ENCODE measurements at regions not wholly inside any gene's neighbourhood (a gene's known extent, or its start where the extent isn't known, plus 50 kb on each side); places are given as distances from the start of the nearest gene placed in this dataset.

- no peak overlapping the region for H3K9ac ChIP-seq (ENCODE audit: low read length)
- no peaks in the 10 kb centered on the region for H3K79me2 ChIP-seq (ENCODE audit: control insufficient read depth, insufficient read depth, low read length)
- no peaks in the 10 kb centered on the region for H4K20me1 ChIP-seq (ENCODE audit: control insufficient read depth, insufficient read depth, low read length, poor library complexity, severe bottlenecking)
- no peak overlapping the region for H3K27ac ChIP-seq (ENCODE audit: low read length in 2 of 2)
- H3K4me1 Mint-ChIP-seq: no peaks in the 10 kb centered on the region
- POLR2A ChIA-PET: no interaction called here
- H3K4me1 ChIP-seq (ENCODE audit: control insufficient read depth in 2 of 2, insufficient read depth in 2 of 2, low read length in 2 of 2): no peaks in the 10 kb centered on the region
- no peak overlapping the region for H3K27ac Mint-ChIP-seq
- no peak overlapping the region for H2AFZ ChIP-seq (ENCODE audit: insufficient read depth, low read depth, low read length, poor library complexity, severe bottlenecking)
- H3K27me3 Mint-ChIP-seq: peaks cover 3% of the 10 kb centered on the region
- H3K4me3 ChIP-seq (ENCODE audit: control extremely low read depth in 1 of 5, extremely low read depth in 1 of 5, insufficient read depth in 1 of 5, low read depth in 2 of 5, low read length in 4 of 5): no peak overlapping the region
- H3K4me3 Mint-ChIP-seq: no peak overlapping the region
- H3K4me2 ChIP-seq (replicated peaks; ENCODE audit: low read depth, low read length, poor library complexity, severe bottlenecking): no peak overlapping the region
- H3K9me3 ChIP-seq (ENCODE audit: control extremely low read depth in 1 of 3, control insufficient read depth in 2 of 3, insufficient read depth in 1 of 3, low read length in 2 of 3): peaks cover under 1 to 10% (median 6%) of the 10 kb centered on the region in 3 donors
- WGBS (ENCODE audit: insufficient coverage): no CpG with 5 or more reads among the region's 1 CpG
- TF ChIP-seq EZH2 (IDR thresholded peaks at IDR 0.05; ENCODE audit: borderline replicate concordance, insufficient read depth, low read depth, low read length, poor library complexity, severe bottlenecking): no peak
- TF ChIP-seq, protein P1, sequence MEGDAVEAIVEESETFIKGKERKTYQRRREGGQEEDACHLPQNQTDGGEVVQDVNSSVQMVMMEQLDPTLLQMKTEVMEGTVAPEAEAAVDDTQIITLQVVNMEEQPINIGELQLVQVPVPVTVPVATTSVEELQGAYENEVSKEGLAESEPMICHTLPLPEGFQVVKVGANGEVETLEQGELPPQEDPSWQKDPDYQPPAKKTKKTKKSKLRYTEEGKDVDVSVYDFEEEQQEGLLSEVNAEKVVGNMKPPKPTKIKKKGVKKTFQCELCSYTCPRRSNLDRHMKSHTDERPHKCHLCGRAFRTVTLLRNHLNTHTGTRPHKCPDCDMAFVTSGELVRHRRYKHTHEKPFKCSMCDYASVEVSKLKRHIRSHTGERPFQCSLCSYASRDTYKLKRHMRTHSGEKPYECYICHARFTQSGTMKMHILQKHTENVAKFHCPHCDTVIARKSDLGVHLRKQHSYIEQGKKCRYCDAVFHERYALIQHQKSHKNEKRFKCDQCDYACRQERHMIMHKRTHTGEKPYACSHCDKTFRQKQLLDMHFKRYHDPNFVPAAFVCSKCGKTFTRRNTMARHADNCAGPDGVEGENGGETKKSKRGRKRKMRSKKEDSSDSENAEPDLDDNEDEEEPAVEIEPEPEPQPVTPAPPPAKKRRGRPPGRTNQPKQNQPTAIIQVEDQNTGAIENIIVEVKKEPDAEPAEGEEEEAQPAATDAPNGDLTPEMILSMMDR (IDR thresholded peaks at IDR 0.05): no peak
- intact Hi-C loops (cut with micrococcal nuclease): no loop called here
- no peaks in the 10 kb centered on the region for H3K27me3 ChIP-seq (replicated peaks in 1 of 4; ENCODE audit: control extremely low read depth in 1 of 4, control insufficient read depth in 3 of 4, insufficient read depth in 4 of 4, low read length in 3 of 4)
- no peaks in the 10 kb centered on the region for H3K9me3 Mint-ChIP-seq (ENCODE audit: insufficient read depth)
- ATAC-seq (ENCODE audit: low read depth) (no peak), DNase-seq (no peak)
- CTCF ChIA-PET: no interaction called here
- no peaks in the 10 kb centered on the region for H3K36me3 ChIP-seq (replicated peaks in 1 of 2; ENCODE audit: control extremely low read depth in 1 of 2, control insufficient read depth in 1 of 2, extremely low read depth in 1 of 2, insufficient read depth in 2 of 2, low read length in 1 of 2)
Measured at GRCh38 chr3:16725972-16726371, 120.7 kb upstream of the DAZL start.

DNA sequence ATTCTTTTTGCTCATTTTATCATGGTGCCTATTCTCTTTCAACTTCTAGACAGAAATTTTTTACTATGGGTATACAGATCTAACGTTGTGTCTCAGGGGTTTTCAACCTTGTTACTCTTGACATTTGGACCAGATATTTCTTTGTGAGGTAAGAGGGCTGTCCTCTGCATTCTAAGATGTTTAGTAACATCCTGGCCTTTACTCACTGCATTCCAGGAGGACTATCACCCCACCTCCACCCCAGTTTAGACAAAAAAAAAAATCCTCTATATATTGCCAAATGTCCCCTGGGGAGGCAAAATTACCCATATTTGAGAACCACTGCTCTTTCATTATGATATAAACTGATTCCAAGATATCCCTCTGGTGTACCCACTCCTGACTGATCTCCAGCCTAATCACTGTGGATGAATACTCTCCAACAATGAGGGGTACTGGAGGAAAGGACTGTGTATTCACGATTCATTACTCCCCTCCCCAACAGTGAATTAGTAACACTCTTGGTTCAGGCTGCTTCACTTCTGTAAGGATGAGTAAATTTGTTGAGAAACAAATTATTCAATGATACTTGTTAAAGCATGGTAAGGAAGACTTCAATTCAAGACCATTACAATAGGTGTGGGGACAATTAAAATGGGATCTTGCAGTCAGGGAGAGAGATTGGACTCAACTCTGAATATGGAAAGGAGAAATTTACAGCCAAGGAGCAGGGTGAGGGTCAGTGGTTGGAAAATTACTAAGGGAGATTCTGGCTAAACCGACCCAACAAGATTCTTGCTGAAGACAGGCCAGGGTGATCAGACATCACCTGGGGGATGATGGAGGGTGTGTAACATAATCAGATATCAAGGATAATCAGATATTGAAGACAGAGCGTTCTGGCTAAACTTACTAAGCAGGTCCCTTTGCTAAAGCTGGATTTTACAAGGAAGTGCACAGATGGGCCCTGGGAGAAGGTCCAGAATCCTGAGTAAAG is 123.8 kb upstream of the DAZL start:
- no peaks in the 10 kb centered on the region for H3K79me2 ChIP-seq (ENCODE audit: control insufficient read depth, insufficient read depth, low read length)
- no peaks in the 10 kb centered on the region for H3K36me3 ChIP-seq (replicated peaks in 1 of 2; ENCODE audit: control extremely low read depth in 1 of 2, control insufficient read depth in 1 of 2, extremely low read depth in 1 of 2, insufficient read depth in 2 of 2, low read length in 1 of 2)
- ATAC-seq (ENCODE audit: low read depth) (no peak), DNase-seq (no peak)
- no peaks in the 10 kb centered on the region for H4K20me1 ChIP-seq (ENCODE audit: control insufficient read depth, insufficient read depth, low read length, poor library complexity, severe bottlenecking)
- ChIA-PET POLR2A (no interaction called here), CTCF (no interaction called here)
- 89% methylated on average over 2 of the region's 4 CpGs for WGBS (ENCODE audit: insufficient coverage)
- H3K4me1 ChIP-seq (ENCODE audit: control insufficient read depth in 2 of 2, insufficient read depth in 2 of 2, low read length in 2 of 2): no peaks in the 10 kb centered on the region
- Mint-ChIP-seq H3K9me3 (ENCODE audit: insufficient read depth) (peaks cover 15% of the 10 kb centered on the region), H3K27me3 (peaks cover 3% of the 10 kb centered on the region), H3K27ac (no peak overlapping the region), H3K4me1 (no peaks in the 10 kb centered on the region), H3K4me3 (no peak overlapping the region)
- no peak overlapping the region for H3K27ac ChIP-seq (ENCODE audit: low read length in 2 of 2)
- intact Hi-C loops (cut with micrococcal nuclease): no loop called here
- H3K9ac ChIP-seq (ENCODE audit: low read length): no peak overlapping the region
- no peaks in the 10 kb centered on the region for H3K27me3 ChIP-seq (replicated peaks in 1 of 4; ENCODE audit: control extremely low read depth in 1 of 4, control insufficient read depth in 3 of 4, insufficient read depth in 4 of 4, low read length in 3 of 4)
- no peak overlapping the region for H3K4me3 ChIP-seq (ENCODE audit: control extremely low read depth in 1 of 5, extremely low read depth in 1 of 5, insufficient read depth in 1 of 5, low read depth in 2 of 5, low read length in 4 of 5)
- TF ChIP-seq EZH2 (IDR thresholded peaks at IDR 0.05; ENCODE audit: borderline replicate concordance, insufficient read depth, low read depth, low read length, poor library complexity, severe bottlenecking): no peak
- TF ChIP-seq, protein P1 (IDR thresholded peaks at IDR 0.05): no peak
- no peak overlapping the region for H3K4me2 ChIP-seq (replicated peaks; ENCODE audit: low read depth, low read length, poor library complexity, severe bottlenecking)
- no peak overlapping the region for H2AFZ ChIP-seq (ENCODE audit: insufficient read depth, low read depth, low read length, poor library complexity, severe bottlenecking)
- H3K9me3 ChIP-seq (ENCODE audit: control extremely low read depth in 1 of 3, control insufficient read depth in 2 of 3, insufficient read depth in 1 of 3, low read length in 2 of 3): peaks cover 6 to 10% (median 8%) of the 10 kb centered on the region in 3 donors
